ELF-1 (cell line): ENCODE measurements at regions not wholly inside any gene's neighbourhood (a gene's known extent, or its start where the extent isn't known, plus 50 kb on each side); places are given as distances from the start of the nearest gene placed in this dataset.
"Not testable (repeated sequence)": the region's sequence is repeated elsewhere in the genome, so short reads cannot be mapped to it uniquely, and the experiment has no call there.

Source experiments
- DNase-seq: peaks from one replicate; pipeline ENCODE4 v3.0.0-alpha.2; 2016; ENCODE audit warnings: low read depth, low spot score

DNA sequence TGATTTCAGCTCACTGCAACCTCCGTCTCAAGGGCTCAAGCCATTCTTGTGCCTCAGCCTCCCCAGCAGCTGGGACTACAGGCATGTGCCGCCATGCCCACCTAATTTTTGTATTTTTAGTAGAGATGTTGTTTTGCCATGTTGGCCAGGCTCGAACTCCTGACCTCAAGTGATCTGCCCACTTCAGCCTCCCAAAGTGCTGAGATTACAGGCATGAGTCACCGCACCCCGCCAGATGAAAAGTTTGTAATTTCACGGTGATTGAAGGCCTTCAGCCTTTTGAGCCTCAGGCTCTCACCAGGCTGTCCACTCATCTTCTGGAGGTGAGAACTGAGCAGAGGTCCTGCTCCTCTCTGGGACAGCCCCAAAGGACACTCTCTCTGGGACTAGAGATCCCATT is 103.2 kb downstream of the HIF1AN start:
- not testable (repeated sequence) for DNase-seq

DNA sequence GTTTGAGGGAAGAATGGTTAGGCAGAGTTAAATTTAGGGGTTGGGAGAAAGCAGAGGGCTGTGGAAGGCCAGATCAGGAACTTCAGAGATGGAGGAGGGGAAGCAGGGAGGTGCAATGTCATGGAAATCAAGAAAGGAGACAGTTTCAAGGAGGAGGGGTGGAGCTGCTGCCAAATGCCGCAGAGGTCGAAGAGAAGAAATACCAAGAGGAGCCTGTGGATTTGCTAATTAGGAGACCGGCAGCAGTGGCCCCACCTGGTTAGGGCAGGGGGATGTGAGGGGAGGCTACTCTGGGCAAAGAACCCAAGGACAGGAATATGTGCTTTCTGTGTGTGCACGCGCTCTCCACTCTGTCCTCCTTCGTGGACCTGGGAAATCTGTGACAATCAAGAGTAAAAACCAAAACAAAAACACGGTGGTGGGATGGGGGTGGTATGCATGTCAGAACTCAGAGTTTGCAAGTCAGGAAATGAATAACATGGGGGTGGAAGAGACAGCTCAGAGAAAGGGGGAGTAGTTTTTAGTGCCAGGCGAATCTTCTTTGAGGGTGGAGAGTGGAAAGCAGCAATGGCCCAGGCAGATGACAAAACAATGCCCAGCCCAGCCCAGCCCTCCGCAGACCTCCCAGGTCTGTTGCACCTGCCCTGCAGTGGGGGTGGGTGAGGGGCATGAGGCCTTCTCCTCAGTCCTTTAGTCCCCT is 102.9 kb upstream of the PAX2 start:
- peak; percentile 71 for DNase-seq

DNA sequence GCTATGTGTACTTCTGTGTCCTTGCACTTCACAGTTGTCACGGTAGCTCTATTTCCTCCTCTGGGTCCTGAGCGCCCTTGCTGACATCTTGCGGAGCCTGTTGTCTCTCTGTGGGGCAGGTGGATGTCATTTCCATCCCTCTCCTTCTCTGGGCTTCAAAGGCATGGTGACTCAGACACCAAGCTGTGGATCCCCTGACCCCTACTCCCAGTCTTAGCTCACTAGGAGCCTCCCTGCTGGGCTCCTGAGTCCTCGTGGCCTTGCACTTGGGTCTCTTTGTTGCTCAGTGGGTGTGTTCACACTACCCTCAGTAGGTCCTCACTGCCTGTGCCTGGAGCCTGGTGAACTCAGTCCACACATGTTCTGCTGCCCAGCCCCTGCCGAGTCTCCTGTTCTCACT is 100.3 kb upstream of the PAX2 start:
- DNase-seq, result no peak

DNA sequence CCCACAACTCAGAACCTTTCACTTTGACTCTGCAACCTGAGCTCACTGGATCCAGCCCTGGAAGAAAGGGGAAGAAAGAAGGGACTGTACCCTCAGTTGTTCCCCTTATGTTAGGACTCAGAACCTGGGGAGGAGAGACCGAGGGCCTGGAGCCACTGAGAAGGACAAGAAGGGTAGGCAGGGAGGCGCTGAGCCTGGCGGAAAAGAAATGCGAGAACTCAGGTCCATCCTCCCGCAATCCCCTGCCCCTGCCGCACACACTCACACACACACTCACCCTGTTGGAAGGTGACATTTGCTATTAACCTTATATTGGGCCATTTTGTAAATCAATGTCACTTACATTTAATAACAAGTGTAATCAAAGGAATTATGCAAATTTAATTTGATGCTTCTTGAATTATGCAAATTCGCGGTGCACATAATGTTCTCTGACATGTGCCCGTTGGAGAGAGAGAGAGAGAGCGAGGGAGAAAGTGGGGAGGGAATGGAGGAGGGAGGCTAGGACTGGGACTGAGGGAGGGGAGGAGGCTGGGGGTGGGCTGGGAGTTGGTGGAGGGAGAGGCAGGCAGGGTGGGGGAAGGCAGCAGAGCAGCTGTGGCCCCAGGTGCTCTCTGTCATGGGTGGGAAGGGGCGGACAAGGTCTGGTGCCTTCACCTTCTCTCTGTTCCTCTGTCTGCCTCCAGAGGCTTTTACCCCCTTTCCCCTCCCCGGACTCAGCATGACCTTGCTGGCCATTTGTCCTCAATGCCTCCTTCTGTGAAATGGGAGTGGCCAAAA is 99.6 kb upstream of the PAX2 start:
- no peak for DNase-seq

DNA sequence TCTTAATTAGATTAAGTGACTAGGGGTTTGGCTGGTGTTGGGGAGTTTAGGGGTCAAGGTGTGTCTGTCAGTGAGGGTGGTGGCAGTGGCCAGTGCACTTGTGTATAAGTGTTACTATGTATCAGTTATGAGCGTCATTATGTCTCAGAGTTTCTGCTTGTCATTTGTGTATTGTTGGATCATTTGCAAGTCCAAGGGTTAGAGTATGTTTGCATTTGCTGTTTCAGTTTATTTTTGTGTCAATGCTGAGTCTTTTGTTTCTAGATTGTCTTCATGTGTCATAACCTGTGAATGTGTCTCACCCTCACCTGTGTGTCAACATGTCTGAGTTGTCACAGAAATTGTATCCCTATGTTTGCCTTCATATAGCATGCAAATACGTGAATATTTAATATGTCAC is 97.5 kb upstream of the PAX2 start:
- no peak for DNase-seq

DNA sequence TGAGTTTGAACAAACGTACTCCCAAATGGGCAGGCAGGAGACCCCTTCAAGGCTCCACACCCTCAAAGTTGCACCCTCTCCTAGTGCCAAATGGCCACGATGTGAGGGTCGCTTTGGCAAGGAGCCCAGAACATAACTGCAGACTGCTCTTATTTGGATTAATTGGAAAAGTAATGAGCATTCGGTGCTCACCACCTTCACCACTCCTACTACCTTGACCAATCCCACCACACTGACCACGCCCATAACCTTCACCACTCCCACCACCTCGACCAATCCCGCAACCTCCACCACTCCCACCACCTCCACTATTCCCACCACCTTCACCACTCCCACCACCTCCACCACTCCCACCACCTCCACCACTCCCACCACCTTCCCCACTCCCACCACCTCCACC is 94.7 kb upstream of the PAX2 start:
- DNase-seq, result no peak

DNA sequence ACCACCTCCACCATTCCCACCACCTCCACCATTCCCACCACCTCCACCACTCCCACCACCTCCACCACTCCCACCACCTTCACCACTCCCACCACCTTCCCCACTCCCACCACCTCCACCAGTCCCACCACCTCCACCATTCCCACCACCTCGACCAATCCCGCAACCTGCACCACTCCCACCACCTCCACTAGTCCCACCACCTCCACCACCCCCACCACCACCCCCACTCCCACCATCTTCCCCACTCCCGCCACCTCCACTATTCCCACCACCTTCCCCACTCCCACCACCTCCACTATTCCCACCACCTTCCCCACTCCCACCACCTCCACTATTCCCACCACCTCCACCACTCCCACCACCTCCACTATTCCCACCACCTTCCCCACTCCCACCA is 94.3 kb upstream of the PAX2 start:
- not testable (repeated sequence) for DNase-seq

DNA sequence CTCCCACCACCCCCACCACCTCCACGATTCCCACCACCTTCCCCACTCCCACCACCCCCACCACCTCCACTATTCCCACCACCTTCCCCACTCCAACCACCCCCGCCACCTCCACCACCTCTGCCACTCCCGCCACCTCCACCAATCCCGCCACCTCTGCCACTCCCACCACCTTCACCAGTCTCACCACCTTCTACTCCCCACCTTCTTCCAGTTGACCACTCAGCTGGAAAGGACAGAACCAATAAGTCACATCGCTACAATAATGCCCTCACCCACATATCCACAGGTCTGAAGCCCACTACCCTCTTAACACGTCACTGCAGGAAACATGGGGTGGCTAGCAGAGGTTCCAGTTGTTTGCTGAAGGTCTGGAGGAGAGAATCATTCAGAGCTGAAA is 93.5 kb upstream of the PAX2 start:
- DNase-seq, result no peak

DNA sequence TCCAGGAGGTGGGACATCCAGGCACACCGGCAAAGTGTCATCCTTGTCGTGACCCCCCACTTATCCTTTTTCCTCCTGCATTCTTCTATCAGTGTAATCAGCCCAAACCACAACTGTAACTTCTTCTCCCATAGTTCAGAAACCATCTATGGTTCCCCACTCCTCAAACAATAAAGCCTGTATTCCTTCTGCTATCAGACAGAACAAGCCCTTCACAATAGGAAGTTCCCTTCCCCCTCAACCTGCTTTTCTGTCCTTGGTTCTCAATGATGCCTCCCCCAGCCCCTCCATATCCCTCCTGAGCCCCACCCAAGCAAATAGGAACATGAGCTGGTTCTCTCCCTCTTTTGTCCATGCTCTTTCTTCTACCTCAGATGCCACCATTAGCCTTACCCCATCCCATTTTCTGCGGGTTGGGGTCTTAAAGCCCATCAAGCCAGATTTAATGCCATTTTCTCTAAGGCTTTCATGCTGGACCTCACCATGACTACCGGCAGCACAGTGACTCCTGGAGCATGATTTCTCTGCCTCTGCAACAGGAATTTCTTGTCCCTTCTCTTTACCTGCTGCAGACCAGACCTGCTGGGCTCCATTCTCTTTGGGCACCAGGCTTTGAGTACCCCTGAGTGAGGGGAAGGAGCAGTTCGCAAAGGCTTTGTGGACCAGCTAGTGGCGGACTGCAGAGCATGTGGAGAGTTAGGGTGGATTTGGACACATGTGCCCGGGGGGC is 92.8 kb upstream of the PAX2 start:
- DNase-seq, result no peak

DNA sequence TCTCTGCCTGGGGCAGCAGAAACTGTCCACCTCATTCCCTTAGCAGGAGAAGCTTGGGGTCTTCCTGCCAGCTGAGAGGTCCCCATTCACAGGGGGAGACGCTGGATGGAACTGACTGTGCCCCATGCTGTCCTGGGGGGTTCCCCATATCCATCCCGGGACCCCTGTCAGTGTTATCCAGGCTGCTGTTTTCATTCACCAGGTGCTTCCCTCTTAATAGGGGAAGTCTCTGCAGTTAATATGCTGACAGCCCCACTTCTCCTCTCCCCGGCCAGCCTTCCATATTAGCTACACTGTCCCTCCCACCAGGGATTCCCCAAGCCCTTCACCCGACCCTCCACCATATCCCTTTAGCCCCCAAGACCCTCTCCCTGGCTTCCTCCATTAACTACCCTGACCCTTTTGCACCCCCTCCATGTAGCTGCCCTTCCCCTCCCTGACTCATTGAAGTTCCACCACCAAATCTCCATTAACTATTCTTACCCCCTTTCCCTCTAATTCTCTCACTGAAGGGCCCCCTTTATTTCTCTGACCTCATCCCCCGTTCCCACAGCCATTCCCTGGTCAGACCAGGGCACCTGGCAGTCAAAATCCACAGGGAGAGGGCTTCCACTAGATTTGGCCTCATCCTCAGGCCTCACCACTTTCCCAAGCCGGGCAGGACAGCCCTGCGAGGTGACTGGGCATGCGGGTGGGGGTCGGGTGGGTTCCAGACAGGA is 92.0 kb upstream of the PAX2 start:
- DNase-seq, result no peak

DNA sequence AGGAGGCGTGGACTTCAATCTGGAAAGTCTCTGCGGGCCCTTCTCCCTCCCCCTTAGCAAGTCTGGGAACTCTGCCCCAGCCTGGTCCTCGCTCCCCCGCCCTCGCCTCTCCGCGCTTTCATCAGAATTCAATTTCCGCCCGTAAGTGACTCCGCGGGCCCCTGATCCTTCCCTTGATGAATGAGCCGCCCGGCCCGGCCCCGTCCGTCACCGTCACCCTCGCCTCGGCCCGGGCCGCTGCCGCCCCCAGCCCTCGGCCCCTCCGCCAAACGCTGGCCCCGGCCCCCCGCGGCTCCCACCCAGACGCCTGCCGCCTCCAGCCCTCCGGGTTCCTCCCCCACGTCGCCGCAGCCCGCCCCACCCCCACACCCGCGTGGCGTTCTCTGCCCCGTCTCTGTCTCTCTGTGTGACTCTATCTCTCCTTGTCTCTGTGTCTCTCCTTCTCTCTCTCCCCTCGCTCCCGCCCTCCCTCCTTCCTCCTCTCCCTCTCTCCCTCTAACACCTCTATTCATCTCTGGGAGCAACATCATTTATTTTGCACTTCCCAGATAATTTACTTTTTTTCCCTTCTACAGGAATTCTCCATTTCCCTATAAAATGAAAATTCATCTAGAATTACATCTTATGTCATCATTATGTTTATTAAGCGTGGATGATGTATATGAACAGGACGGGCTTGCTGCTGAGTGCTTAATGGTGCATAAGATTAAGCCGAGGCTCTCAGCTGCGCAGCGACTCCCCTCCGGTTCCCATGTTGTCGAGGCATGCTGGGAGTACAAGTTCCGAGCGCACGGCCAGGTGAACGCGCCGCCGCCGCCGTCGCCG is 91.2 kb upstream of the PAX2 start:
- DNase-seq, result peak; percentile 60

DNA sequence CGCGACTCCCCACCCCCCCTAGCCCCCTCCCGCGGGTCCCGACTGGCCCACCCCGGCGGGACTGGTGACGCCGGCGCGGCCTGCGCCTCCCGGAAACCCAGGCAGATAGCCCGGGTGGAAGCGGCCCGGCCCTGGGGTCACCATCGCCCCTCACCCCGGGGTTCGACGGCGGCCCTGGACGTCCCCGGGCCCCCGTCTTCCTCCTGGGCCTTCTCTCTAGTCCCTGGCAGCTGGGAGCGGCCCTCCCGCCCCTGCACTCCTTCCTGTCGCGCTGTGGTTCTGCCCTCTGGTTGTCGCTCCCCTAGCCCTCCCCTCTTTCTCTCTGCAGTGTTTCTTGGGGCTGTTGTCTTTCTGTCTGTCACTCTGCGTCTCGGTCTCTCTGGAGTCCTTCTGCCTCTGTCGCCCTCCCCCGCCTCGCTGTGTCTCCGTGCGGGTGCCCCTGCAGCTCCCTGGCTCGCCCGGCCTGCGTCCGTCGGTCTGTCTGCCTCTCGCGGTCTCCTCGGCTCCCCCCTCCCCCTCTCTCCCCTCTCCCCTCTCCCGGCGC is 90.5 kb upstream of the PAX2 start:
- peak; percentile 71 for DNase-seq

DNA sequence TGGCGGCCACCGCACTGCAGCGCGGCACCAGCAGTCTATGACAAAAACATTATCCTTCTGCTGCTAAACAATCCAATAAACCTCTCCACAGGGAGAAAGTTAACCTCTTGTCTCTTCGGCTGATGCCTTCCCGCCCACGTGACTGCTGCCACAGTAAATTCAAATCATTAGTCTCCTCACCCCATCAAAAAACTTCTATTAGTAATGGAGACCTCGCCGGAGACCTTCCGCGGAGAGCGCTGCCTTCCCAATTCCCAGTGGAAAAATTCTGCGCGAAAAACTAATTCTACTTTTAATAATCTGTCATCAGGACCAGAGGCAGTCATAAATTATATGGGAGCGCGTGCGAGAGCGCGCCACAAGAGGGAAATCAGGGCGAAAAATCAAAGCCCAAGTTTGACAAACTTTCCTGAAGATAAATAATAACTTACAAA is 90.0 kb upstream of the PAX2 start:
- no peak for DNase-seq

DNA sequence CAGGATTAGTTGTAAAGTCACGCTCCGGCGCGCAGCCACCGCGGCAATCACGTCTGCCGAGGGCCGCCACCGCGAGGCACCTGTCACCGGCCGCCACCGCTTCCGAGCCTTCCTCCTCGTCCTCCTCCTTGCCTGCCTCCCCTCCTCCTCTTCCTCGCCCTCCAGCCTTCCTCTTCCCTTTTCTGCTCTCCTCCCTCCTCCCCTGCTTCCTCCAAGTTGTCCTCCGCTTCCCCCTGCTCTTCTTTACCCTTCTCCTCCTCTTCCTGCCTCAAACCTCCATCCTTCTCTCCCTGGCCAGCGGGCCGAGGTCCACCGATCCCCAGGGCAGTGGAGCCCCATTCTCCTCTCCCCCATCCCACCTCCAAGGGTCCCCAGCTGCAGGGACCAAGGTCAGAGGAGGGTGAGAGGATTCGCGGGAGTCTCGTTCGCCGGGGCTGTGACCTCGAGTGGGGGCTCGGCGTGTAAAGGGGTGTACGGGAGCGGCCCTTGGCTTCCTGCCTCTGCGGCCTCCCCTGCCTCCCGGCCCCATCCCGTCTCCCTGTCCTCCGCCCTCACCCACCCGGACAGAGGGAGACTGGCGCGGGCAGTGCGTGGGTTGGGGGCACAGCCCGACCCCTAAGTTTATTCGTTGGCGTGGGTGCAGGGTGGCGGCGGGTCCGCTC is 89.5 kb upstream of the PAX2 start:
- no peak for DNase-seq

DNA sequence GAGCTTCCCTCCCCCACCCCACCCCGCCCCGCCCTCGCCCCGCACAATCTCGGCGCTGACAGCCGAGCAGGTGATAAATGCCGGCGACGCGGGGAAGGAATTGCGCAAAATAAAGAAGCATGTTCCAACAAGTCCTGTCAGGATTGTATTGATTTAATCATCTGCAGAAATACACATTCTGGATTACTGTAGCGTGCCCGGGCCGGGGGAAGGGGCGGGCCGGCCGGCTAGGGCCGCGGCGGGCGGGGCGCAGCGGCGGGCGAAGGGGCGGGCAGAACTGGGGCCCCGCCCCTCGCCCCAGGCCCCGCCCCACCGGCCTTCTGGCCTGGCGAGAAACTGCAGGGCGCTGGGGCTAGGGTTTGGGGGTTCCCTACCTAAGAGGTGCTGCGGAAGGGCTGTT is 88.9 kb upstream of the PAX2 start:
- no peak for DNase-seq

DNA sequence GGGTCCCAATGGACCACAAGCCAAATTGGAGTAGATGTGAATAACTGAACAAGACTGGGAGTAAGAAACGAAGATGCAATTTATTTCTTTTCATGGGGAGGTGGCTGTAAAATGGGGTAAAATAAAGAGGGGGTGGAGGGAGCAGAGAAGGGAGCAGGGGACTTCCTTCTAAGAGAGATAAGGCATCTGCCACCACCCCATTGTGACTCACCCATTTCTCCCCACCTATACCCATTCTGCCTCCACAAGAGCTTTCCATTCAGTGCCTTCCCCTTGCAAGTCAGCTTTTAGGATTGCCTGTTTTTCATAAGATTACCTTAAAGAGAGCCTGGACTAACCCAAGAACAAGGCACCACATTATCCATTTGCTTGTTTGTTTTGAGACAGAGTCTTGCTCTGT is 87.1 kb upstream of the PAX2 start:
- DNase-seq, result no peak

DNA sequence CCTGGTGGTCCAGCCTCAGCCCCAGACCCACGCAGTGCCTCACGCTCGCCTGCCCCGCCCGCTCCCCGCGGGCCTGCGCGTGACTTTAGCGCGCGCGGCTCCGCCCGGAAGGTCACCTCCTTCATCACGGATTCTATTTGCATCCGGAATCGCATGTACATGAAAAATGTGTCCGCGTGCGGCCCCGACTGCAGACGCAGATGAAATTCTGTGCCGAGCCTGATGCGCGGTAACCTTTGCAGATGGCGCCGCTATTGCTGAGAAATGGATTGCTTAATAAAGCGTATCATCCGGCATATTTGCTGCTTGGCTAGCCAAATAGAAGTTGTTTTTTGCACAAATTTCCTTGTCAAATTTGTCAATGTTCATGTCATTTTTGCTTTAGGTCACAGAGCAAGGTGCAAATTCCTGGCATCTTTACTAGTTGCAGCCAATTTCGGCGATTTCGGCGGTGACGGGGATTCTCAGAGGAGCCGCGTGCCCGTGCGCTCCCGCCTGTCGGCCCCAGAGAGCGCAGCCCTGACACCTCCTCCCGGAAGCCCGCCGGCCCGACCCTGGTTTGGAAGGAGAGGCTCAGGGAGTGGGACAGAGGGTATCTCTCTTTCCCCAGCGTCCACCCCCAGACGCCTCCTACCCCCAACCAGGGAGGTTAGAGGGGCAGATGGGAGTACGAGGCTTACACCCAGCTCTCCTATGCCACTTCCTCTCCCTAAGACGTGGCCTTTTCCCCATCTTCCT is 85.9 kb upstream of the PAX2 start:
- DNase-seq, result no peak

DNA sequence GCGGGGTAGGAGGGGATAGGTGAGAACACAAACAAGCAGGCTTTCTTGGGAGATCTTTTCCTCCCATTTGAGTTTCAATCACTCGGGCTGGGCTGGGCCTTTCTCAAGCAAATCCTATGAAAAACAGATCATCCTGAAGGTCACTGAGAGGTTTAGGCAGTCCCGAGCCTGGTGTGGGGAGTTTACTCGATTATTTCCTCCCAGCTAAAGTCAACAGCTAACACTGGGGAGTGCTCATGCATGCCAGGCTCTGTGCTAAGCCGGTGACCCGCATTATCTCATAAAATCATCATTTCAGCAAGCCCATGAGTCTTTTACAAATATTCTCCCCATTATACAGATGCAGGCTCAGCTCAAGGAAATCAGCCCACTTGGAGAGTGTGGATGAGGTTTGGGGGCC is 85.0 kb upstream of the PAX2 start:
- no peak for DNase-seq

DNA sequence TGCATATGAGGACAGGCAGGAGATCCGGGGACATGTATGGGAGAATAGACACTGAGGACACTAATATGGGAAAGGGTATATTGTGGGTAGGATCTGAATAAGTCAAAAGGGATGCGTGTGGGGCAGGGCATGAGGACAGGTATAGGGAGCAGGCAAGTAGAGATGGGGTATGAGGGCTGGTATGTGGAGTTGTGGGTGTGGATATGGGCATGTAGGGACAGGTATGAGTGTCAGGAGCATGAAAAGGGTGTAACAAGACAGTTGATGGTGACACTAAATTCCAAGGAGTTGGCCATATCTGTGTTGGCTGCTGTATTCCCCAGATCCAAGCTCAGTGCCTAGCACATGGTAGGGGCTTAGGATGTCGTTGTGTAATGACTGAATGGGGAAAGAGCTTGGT is 84.4 kb upstream of the PAX2 start:
- DNase-seq, result no peak

DNA sequence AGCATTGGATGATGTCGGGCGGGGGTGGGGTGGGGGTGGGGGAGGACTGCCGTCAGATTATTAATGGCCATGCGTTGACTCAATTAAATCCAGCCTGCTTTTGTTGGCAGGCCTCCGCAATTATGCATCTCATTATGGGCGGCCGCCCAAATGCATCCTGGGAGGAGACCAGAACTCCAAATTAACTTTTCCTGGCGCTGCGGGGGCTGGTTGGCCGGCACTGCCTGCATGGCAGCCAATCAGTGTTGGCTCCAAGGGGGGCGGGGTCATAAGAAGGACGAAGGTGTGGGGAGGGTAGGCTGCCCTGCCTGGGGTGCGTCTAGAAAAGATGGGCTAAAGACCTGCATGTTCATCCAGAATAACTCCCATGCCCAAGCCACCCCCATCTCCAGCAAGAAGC is 83.9 kb upstream of the PAX2 start:
- no peak for DNase-seq
